GM10266 (cell line): ENCODE measurements at regions not wholly inside any gene's neighbourhood (a gene's known extent, or its start where the extent isn't known, plus 50 kb on each side); places are given as distances from the start of the nearest gene placed in this dataset.

ENCODE experiments used
- DNase-seq: peaks from one replicate; pipeline ENCODE4 v3.0.0; 2012; ENCODE audit errors: extremely low spot score
- CTCF ChIP-seq: IDR thresholded peaks from 2 replicates; pipeline ENCODE4 v1.5.1; 2012; ENCODE audit warnings: mild to moderate bottlenecking, low read depth; ENCODE audit not compliant: control insufficient read depth, insufficient read depth; ENCODE audit errors: missing control alignments

- no peak for TF ChIP-seq CTCF
- DNase-seq: no peak
These were observed 94.2 kb upstream of the NDUFV2 start for GRCh38 chr18:9008200-9008708.

- no peak for TF ChIP-seq CTCF
- no peak for DNase-seq
These were observed 93.5 kb upstream of the NDUFV2 start for GRCh38 chr18:9008709-9009635.

GRCh38 chr18:9009703-9010488 is 92.6 kb upstream of the NDUFV2 start:
- no peak for DNase-seq
- TF ChIP-seq CTCF: no peak

GRCh38 chr18:9011431-9011830 is 91.1 kb upstream of the NDUFV2 start:
- TF ChIP-seq CTCF: no peak

GRCh38 chr18:9013926-9014373 is 88.5 kb upstream of the NDUFV2 start:
- no peak for DNase-seq
- TF ChIP-seq CTCF: no peak

More at GRCh38 chr18:9011431-9011830, 91.1 kb upstream of the NDUFV2 start:
- no peak for DNase-seq

- no peak for TF ChIP-seq CTCF
These were observed 86.8 kb upstream of the NDUFV2 start for GRCh38 chr18:9015689-9016088.

More at GRCh38 chr18:9015689-9016088, 86.8 kb upstream of the NDUFV2 start:
- no peak for DNase-seq
